Right lobe of liver (tissue), 6 donors: ENCODE measurements at regions not wholly inside any gene's neighbourhood (a gene's known extent, or its start where the extent isn't known, plus 50 kb on each side); places are given as distances from the start of the nearest gene placed in this dataset.

Experiments used
- ATAC-seq, 4 donors: fragments of 200-7000 bp; cut with Tn5 transposase; one replicate each; pipeline ENCODE4 v1.9.1; 2020; ENCODE audit warnings: mild to moderate bottlenecking in 4 of 4, moderate library complexity in 4 of 4
- DNase-seq, 3 donors: peaks; one replicate each; pipeline ENCODE4 v3.0.0-alpha.2; 2020
- H3K27ac ChIP-seq, 3 donors: fragments of 200-600 bp; one replicate each; pipeline ENCODE4 v1.8.0; 2022
- H3K27me3 ChIP-seq, 2 donors: fragments of 200-600 bp; one replicate each; pipeline ENCODE4 v1.8.0; 2022
- H3K36me3 ChIP-seq, 4 donors: fragments of 200-600 bp; sonication (generic) in 1 of 4; one replicate each; pipeline versions ENCODE4 v1.5.1 to v1.8.0; 2017 to 2022; ENCODE audit warnings: control low read depth in 1 of 4
- H3K4me1 ChIP-seq, 4 donors: fragments of 200-600 bp; sonication (generic) in 1 of 4; one replicate each; pipeline versions ENCODE4 v1.5.1 to v1.8.0; 2017 to 2022; ENCODE audit warnings: control low read depth in 1 of 4
- H3K4me3 ChIP-seq, 3 donors: fragments of 200-600 bp; one replicate each; pipeline ENCODE4 v1.8.0; 2022
- H3K9me3 ChIP-seq, 4 donors: fragments of 200-600 bp; sonication (generic) in 1 of 4; one replicate each; pipeline versions ENCODE4 v1.5.1 to v1.8.0; 2017 to 2022; ENCODE audit warnings: control low read depth in 1 of 4
- POLR2A ChIP-seq: fragments of 450-650 bp; IDR thresholded peaks from one replicate; pipeline ENCODE4 v1.6.1; 2017; ENCODE audit warnings: antibody characterized with exemption, mild to moderate bottlenecking
- WGBS: methylation state at CpG from one replicate; pipeline ENCODE4 v1.1.6; 2018; ENCODE audit warnings: low coverage, low lambda C conversion rate; ENCODE audit not compliant: insufficient coverage; ENCODE audit errors: missing lambda C conversion rate; 5-methylcytosine and 5-hydroxymethylcytosine counted together
- intact Hi-C, 2 donors: fragments of 100-400 bp; cut with DNase I; formaldehyde crosslinking; loops; one replicate each; pipeline versions ENCODE4 v1.11.2 to v1.14.1; 2022
- TF ChIP-seq, protein P1 (sequence below), 4 donors: fragments of 200-600 bp in 3 of 4; fragments of 450-650 bp in 1 of 4; IDR thresholded peaks; one replicate each; pipeline versions ENCODE4 v1.5.1 to v1.8.0; 2016 to 2022; ENCODE audit warnings: antibody characterized with exemption in 4 of 4, mild to moderate bottlenecking in 2 of 4
- donor health status: DM: no; HTN: yes; CAD: no.
- donor health status: DM: no; HTN: no; CAD: no.
- donor health status: DM: no; HTN: no; CAD: no.
- donor health status: DM: no; HTN: yes; CAD: no.
- donor health status: DM: no; HTN: yes; CAD: no.

GRCh38 chr16:16905850-16906249, 526.9 kb downstream of the NPIPA7 start:
- 38% methylated on average over 3 of the region's 3 CpGs for WGBS
- intact Hi-C loops, result no loop called here

DNA sequence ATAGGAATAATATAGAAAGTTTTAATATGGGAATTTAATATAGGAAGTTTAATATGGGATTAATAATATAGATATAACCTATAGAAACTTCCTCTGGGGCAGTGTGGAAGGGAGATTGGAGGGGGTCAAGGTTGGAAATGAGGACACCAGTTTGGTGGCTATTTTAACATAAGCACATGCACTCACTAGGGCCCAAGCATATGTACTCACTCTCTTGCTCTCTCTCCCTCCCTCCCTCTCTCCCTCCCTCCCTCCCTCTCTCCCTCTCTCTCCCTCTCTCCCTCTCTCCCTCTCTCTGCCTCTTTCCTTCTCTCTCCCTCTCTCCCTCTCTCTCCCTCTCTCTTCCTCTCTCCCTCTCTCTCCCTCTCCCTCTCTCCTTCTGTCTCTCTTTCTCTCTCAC, 528.1 kb downstream of the NPIPA7 start:
- DNase-seq (no peak), ATAC-seq (no peak)
- Histone ChIP-seq H3K27ac (no peak overlapping the region), H3K36me3 (no peaks in the 10 kb centered on the region), H3K27me3 (no peaks in the 10 kb centered on the region), H3K4me1 (no peaks in the 10 kb centered on the region), H3K4me3 (no peak overlapping the region), H3K9me3 (no peaks in the 10 kb centered on the region)
- intact Hi-C loops, result no loop called here
- TF ChIP-seq POLR2A, result no peak
- TF ChIP-seq, protein P1, sequence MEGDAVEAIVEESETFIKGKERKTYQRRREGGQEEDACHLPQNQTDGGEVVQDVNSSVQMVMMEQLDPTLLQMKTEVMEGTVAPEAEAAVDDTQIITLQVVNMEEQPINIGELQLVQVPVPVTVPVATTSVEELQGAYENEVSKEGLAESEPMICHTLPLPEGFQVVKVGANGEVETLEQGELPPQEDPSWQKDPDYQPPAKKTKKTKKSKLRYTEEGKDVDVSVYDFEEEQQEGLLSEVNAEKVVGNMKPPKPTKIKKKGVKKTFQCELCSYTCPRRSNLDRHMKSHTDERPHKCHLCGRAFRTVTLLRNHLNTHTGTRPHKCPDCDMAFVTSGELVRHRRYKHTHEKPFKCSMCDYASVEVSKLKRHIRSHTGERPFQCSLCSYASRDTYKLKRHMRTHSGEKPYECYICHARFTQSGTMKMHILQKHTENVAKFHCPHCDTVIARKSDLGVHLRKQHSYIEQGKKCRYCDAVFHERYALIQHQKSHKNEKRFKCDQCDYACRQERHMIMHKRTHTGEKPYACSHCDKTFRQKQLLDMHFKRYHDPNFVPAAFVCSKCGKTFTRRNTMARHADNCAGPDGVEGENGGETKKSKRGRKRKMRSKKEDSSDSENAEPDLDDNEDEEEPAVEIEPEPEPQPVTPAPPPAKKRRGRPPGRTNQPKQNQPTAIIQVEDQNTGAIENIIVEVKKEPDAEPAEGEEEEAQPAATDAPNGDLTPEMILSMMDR (IDR thresholded peaks at IDR 0.05), result no peak

More at GRCh38 chr16:16905850-16906249, 526.9 kb downstream of the NPIPA7 start:
- no peak overlapping the region for H3K27ac ChIP-seq
- H3K27me3 ChIP-seq, result no peaks in the 10 kb centered on the region
- DNase-seq (no peak), ATAC-seq (no peak)
- no peaks in the 10 kb centered on the region for H3K9me3 ChIP-seq
- H3K4me1 ChIP-seq, result no peaks in the 10 kb centered on the region
- H3K4me3 ChIP-seq, result no peak overlapping the region
- H3K36me3 ChIP-seq, result no peaks in the 10 kb centered on the region
- TF ChIP-seq, protein P1 (IDR thresholded peaks at IDR 0.05), result no peak
- no peak for TF ChIP-seq POLR2A

- H3K4me1 ChIP-seq, result no peaks in the 10 kb centered on the region
- intact Hi-C loops, result no loop called here
- no peak overlapping the region for H3K4me3 ChIP-seq
- DNase-seq (no peak), ATAC-seq (no peak)
- 54% methylated on average over 5 of the region's 5 CpGs for WGBS
- H3K9me3 ChIP-seq, result no peaks in the 10 kb centered on the region
- H3K27me3 ChIP-seq, result no peaks in the 10 kb centered on the region
- H3K27ac ChIP-seq, result no peak overlapping the region
- TF ChIP-seq, protein P1 (IDR thresholded peaks at IDR 0.05), result no peak
- no peak for TF ChIP-seq POLR2A
- no peaks in the 10 kb centered on the region for H3K36me3 ChIP-seq
Observed at GRCh38 chr16:16908077-16908476, 529.1 kb downstream of the NPIPA7 start.

- H3K9me3 ChIP-seq, result no peaks in the 10 kb centered on the region
- no peaks in the 10 kb centered on the region for H3K4me1 ChIP-seq
- no peak for ATAC-seq
- WGBS, result 0% methylated on average over 1 of the region's 3 CpGs
- TF ChIP-seq, protein P1 (IDR thresholded peaks at IDR 0.05), result no peak
- no peak for TF ChIP-seq POLR2A
- intact Hi-C loops, result no loop called here
- DNase-seq, result no peak
- H3K27ac ChIP-seq, result no peak overlapping the region
- no peak overlapping the region for H3K4me3 ChIP-seq
- H3K36me3 ChIP-seq, result no peaks in the 10 kb centered on the region
- no peaks in the 10 kb centered on the region for H3K27me3 ChIP-seq
Observed at GRCh38 chr16:16909126-16909525, 530.2 kb downstream of the NPIPA7 start.

DNA sequence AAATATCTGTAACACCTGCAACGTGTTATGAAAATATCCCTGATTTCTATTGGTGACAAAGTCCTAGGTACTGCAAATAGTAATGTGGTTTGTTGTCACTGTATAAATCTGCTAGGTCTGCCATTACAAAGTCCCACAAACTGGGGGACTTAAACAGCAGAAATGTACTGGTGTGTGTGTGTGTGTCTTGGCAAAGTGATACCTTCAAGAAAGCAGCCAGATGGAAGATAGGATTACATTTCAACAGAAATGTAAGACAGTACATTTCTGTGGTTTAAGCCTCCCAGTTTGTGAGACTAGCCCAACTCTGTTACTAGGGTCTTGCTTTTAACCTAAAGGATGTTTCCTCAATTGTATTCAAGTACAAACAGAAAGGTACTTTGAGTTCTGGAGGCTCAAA, 531.7 kb downstream of the NPIPA7 start:
- WGBS, result 61% methylated on average over 1 of the region's 1 CpG
- TF ChIP-seq, protein P1 (IDR thresholded peaks at IDR 0.05), result no peak
- TF ChIP-seq POLR2A, result no peak
- H3K27ac ChIP-seq, result no peak overlapping the region
- intact Hi-C loops, result no loop called here
- H3K4me3 ChIP-seq, result no peak overlapping the region
- no peaks in the 10 kb centered on the region for H3K4me1 ChIP-seq
- DNase-seq, result no peak
- no peaks in the 10 kb centered on the region for H3K9me3 ChIP-seq
- no peaks in the 10 kb centered on the region for H3K27me3 ChIP-seq
- H3K36me3 ChIP-seq, result no peaks in the 10 kb centered on the region
- ATAC-seq, result no peak
